ENCODE measurements at regions not wholly inside any gene's neighbourhood (a gene's known extent, or its start where the extent isn't known, plus 50 kb on each side); places are given as distances from the start of the nearest gene placed in this dataset.

- H3K27ac ChIP-seq (ENCODE audit: low read depth in 1 of 2, low read length in 1 of 2), result no peak overlapping the region
- TF ChIP-seq, protein P1, sequence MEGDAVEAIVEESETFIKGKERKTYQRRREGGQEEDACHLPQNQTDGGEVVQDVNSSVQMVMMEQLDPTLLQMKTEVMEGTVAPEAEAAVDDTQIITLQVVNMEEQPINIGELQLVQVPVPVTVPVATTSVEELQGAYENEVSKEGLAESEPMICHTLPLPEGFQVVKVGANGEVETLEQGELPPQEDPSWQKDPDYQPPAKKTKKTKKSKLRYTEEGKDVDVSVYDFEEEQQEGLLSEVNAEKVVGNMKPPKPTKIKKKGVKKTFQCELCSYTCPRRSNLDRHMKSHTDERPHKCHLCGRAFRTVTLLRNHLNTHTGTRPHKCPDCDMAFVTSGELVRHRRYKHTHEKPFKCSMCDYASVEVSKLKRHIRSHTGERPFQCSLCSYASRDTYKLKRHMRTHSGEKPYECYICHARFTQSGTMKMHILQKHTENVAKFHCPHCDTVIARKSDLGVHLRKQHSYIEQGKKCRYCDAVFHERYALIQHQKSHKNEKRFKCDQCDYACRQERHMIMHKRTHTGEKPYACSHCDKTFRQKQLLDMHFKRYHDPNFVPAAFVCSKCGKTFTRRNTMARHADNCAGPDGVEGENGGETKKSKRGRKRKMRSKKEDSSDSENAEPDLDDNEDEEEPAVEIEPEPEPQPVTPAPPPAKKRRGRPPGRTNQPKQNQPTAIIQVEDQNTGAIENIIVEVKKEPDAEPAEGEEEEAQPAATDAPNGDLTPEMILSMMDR (IDR thresholded peaks at IDR 0.05; ENCODE audit: control extremely low read depth, extremely low read depth), result no peak
- 92 to 96% methylated on average over 7 of the region's 7 CpGs for WGBS, 2 donors
- H3K36me3 ChIP-seq (ENCODE audit: control insufficient read depth in 4 of 4, insufficient read depth in 4 of 4, low read length in 4 of 4), result peaks cover 0 to 2% (median 0%) of the 10 kb centered on the region in 4 donors
- peaks cover 0 to 21% (median 3%) of the 10 kb centered on the region in 4 donors for H3K9me3 ChIP-seq (ENCODE audit: control insufficient read depth in 4 of 4, insufficient read depth in 3 of 4, low read length in 3 of 4)
- no peak for ATAC-seq (ENCODE audit: insufficient read depth, low FRiP score)
- H3K4me3 ChIP-seq, result no peak overlapping the region
- no peak overlapping the region for H3K9ac ChIP-seq (ENCODE audit: insufficient read depth in 1 of 2, low read length in 2 of 2)
- peaks cover 0 to 26% (median 0%) of the 10 kb centered on the region in 5 donors for H3K4me1 ChIP-seq (ENCODE audit: control insufficient read depth in 5 of 5, insufficient read depth in 5 of 5, low read length in 5 of 5)
- H3K27me3 ChIP-seq (ENCODE audit: control insufficient read depth in 3 of 3, insufficient read depth in 3 of 3, low read length in 2 of 3), result no peaks in the 10 kb centered on the region
- no peak for DNase-seq
These were observed 360.3 kb upstream of the ZNF507 start for GRCh38 chr19:31985001-31985605.

GRCh38 chr19:31986951-31987350, 358.5 kb upstream of the ZNF507 start:
- ATAC-seq (ENCODE audit: insufficient read depth, low FRiP score) (no peak), DNase-seq (peak in 2 of 3 donors; percentile 57 to 83)
- TF ChIP-seq, protein P1 (IDR thresholded peaks at IDR 0.05; ENCODE audit: control extremely low read depth, extremely low read depth), result no peak
- Histone ChIP-seq H3K9me3 (ENCODE audit: control insufficient read depth in 4 of 4, insufficient read depth in 3 of 4, low read length in 3 of 4) (peaks cover 0 to 21% (median 3%) of the 10 kb centered on the region in 4 donors), H3K9ac (ENCODE audit: insufficient read depth in 1 of 2, low read length in 2 of 2) (no peak overlapping the region), H3K27ac (ENCODE audit: low read depth in 1 of 2, low read length in 1 of 2) (no peak overlapping the region), H3K4me1 (ENCODE audit: control insufficient read depth in 5 of 5, insufficient read depth in 5 of 5, low read length in 5 of 5) (peaks cover 0 to 15% (median 0%) of the 10 kb centered on the region in 5 donors), H3K27me3 (ENCODE audit: control insufficient read depth in 3 of 3, insufficient read depth in 3 of 3, low read length in 2 of 3) (no peaks in the 10 kb centered on the region), H3K4me3 (no peak overlapping the region), H3K36me3 (ENCODE audit: control insufficient read depth in 4 of 4, insufficient read depth in 4 of 4, low read length in 4 of 4) (peaks cover 0 to 2% (median 0%) of the 10 kb centered on the region in 4 donors)
- 49 to 67% methylated on average over 1 of the region's 1 CpG for WGBS, 2 donors

GRCh38 chr19:31988256-31988655, 357.2 kb upstream of the ZNF507 start:
- WGBS, 2 donors, result 91 to 96% methylated on average over 2 of the region's 2 CpGs
- ATAC-seq (ENCODE audit: insufficient read depth, low FRiP score), result no peak
- no peaks in the 10 kb centered on the region for H3K27me3 ChIP-seq (ENCODE audit: control insufficient read depth in 3 of 3, insufficient read depth in 3 of 3, low read length in 2 of 3)
- no peak overlapping the region for H3K9ac ChIP-seq (ENCODE audit: insufficient read depth in 1 of 2, low read length in 2 of 2)
- H3K4me1 ChIP-seq (ENCODE audit: control insufficient read depth in 5 of 5, insufficient read depth in 5 of 5, low read length in 5 of 5), result peaks cover 0 to 21% (median 0%) of the 10 kb centered on the region in 5 donors
- no peak overlapping the region for H3K27ac ChIP-seq (ENCODE audit: low read depth in 1 of 2, low read length in 1 of 2)
- H3K9me3 ChIP-seq (ENCODE audit: control insufficient read depth in 4 of 4, insufficient read depth in 3 of 4, low read length in 3 of 4), result peaks cover 0 to 21% (median 3%) of the 10 kb centered on the region in 4 donors
- peaks cover 0 to 2% (median 0%) of the 10 kb centered on the region in 4 donors for H3K36me3 ChIP-seq (ENCODE audit: control insufficient read depth in 4 of 4, insufficient read depth in 4 of 4, low read length in 4 of 4)
- TF ChIP-seq, protein P1 (IDR thresholded peaks at IDR 0.05; ENCODE audit: control extremely low read depth, extremely low read depth), result no peak
- H3K4me3 ChIP-seq, result no peak overlapping the region
- no peak for DNase-seq

Data from lung (tissue), 11 donors.